ENCODE measurements at regions not wholly inside any gene's neighbourhood (a gene's known extent, or its start where the extent isn't known, plus 50 kb on each side); places are given as distances from the start of the nearest gene placed in this dataset.

GRCh38 chr15:68482246-68482645 is 50.3 kb upstream of the ITGA11 start:
- Mint-ChIP-seq H3K36me3 (ENCODE audit: low read depth) (no peaks in the 10 kb centered on the region), H3K27me3 (ENCODE audit: low read depth) (peaks cover 30% of the 10 kb centered on the region), H3K4me1 (peaks cover 19% of the 10 kb centered on the region), H3K9me3 (no peaks in the 10 kb centered on the region), H3K4me3 (no peak overlapping the region), H3K27ac (no peak overlapping the region)
- TF ChIP-seq, protein P1, sequence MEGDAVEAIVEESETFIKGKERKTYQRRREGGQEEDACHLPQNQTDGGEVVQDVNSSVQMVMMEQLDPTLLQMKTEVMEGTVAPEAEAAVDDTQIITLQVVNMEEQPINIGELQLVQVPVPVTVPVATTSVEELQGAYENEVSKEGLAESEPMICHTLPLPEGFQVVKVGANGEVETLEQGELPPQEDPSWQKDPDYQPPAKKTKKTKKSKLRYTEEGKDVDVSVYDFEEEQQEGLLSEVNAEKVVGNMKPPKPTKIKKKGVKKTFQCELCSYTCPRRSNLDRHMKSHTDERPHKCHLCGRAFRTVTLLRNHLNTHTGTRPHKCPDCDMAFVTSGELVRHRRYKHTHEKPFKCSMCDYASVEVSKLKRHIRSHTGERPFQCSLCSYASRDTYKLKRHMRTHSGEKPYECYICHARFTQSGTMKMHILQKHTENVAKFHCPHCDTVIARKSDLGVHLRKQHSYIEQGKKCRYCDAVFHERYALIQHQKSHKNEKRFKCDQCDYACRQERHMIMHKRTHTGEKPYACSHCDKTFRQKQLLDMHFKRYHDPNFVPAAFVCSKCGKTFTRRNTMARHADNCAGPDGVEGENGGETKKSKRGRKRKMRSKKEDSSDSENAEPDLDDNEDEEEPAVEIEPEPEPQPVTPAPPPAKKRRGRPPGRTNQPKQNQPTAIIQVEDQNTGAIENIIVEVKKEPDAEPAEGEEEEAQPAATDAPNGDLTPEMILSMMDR (IDR thresholded peaks at IDR 0.05; ENCODE audit: unreplicated experiment in 3 of 3): no peak

- TF ChIP-seq, protein P1 (IDR thresholded peaks at IDR 0.05; ENCODE audit: unreplicated experiment in 3 of 3): no peak
- H3K27me3 Mint-ChIP-seq (ENCODE audit: low read depth): peaks cover 32% of the 10 kb centered on the region
- no peaks in the 10 kb centered on the region for H3K9me3 Mint-ChIP-seq
- no peak overlapping the region for H3K27ac Mint-ChIP-seq
- no peaks in the 10 kb centered on the region for H3K36me3 Mint-ChIP-seq (ENCODE audit: low read depth)
- H3K4me3 Mint-ChIP-seq: no peak overlapping the region
- H3K4me1 Mint-ChIP-seq: peaks cover 19% of the 10 kb centered on the region
Observed at GRCh38 chr15:68483165-68483564, 51.2 kb upstream of the ITGA11 start.

GRCh38 chr15:68484220-68484619 is 52.3 kb upstream of the ITGA11 start:
- H3K4me1 Mint-ChIP-seq: peaks cover 12% of the 10 kb centered on the region
- H3K27ac Mint-ChIP-seq: peak overlapping the region in 1 of 3 experiments; percentile 25
- H3K9me3 Mint-ChIP-seq: no peaks in the 10 kb centered on the region
- TF ChIP-seq, protein P1 (IDR thresholded peaks at IDR 0.05; ENCODE audit: unreplicated experiment in 3 of 3): no peak
- H3K4me3 Mint-ChIP-seq: no peak overlapping the region
- no peaks in the 10 kb centered on the region for H3K36me3 Mint-ChIP-seq (ENCODE audit: low read depth)
- H3K27me3 Mint-ChIP-seq (ENCODE audit: low read depth): peaks cover 32% of the 10 kb centered on the region

GRCh38 chr15:68484696-68485400 is 52.9 kb upstream of the ITGA11 start:
- TF ChIP-seq, protein P1 (IDR thresholded peaks at IDR 0.05; ENCODE audit: unreplicated experiment in 3 of 3): no peak
- peaks cover 6% of the 10 kb centered on the region for H3K4me1 Mint-ChIP-seq
- H3K27ac Mint-ChIP-seq: peak overlapping the region in 1 of 3 experiments; percentile 25
- H3K9me3 Mint-ChIP-seq: no peaks in the 10 kb centered on the region
- H3K27me3 Mint-ChIP-seq (ENCODE audit: low read depth): peaks cover 28% of the 10 kb centered on the region
- H3K36me3 Mint-ChIP-seq (ENCODE audit: low read depth): no peaks in the 10 kb centered on the region
- H3K4me3 Mint-ChIP-seq: no peak overlapping the region

- Mint-ChIP-seq H3K4me1 (peaks cover 5% of the 10 kb centered on the region), H3K27me3 (ENCODE audit: low read depth) (peaks cover 19% of the 10 kb centered on the region), H3K4me3 (no peak overlapping the region), H3K36me3 (ENCODE audit: low read depth) (no peaks in the 10 kb centered on the region), H3K9me3 (no peaks in the 10 kb centered on the region), H3K27ac (no peak overlapping the region)
- TF ChIP-seq, protein P1 (IDR thresholded peaks at IDR 0.05; ENCODE audit: unreplicated experiment in 3 of 3): no peak
Observed at GRCh38 chr15:68485721-68486360, 53.9 kb upstream of the ITGA11 start.
